ENCODE measurements at regions not wholly inside any gene's neighbourhood (a gene's known extent, or its start where the extent isn't known, plus 50 kb on each side); places are given as distances from the start of the nearest gene placed in this dataset.

GRCh38 chr4:136935871-136936270, 596.4 kb downstream of the PCDH18 start:
- no peak for TF ChIP-seq CTCF (conservative IDR thresholded peaks at IDR 0.05; ENCODE audit: low read depth, low read length)
- no peak for TF ChIP-seq EZH2 (IDR thresholded peaks at IDR 0.05; ENCODE audit: low read length, unreplicated experiment)
- TF ChIP-seq EZH2phosphoT487 (IDR thresholded peaks at IDR 0.05; ENCODE audit: borderline replicate concordance, low read length): no peak
